NT2/D1 (cell line): ENCODE measurements at regions not wholly inside any gene's neighbourhood (a gene's known extent, or its start where the extent isn't known, plus 50 kb on each side); places are given as distances from the start of the nearest gene placed in this dataset.

Source experiments
- DNase-seq: peaks from one replicate; pipeline ENCODE4 v3.0.0-alpha.2; 2011; ENCODE audit warnings: low read depth, low spot score
- H3K27me3 ChIP-seq: 2 replicates; pipeline ENCODE4 v1.6.0; 2011; ENCODE audit warnings: mild to moderate bottlenecking; ENCODE audit not compliant: insufficient read length, insufficient read depth
- H3K36me3 ChIP-seq: 2 replicates; pipeline ENCODE4 v1.6.1; 2011; ENCODE audit warnings: mild to moderate bottlenecking, low read length, mixed read lengths; ENCODE audit not compliant: insufficient read depth, insufficient read length
- H3K4me1 ChIP-seq: 2 replicates; pipeline ENCODE4 v1.5.1; 2011; ENCODE audit not compliant: insufficient read depth, insufficient read length
- H3K4me3 ChIP-seq: 2 replicates; pipeline ENCODE4 v1.5.1; 2011; ENCODE audit warnings: low read depth; ENCODE audit not compliant: insufficient read length
- H3K9ac ChIP-seq: 2 replicates; pipeline ENCODE4 v1.6.0; 2011; ENCODE audit warnings: low read depth; ENCODE audit not compliant: insufficient read length
- H3K9me3 ChIP-seq: 2 replicates; pipeline ENCODE4 v1.5.1; 2011; ENCODE audit warnings: mild to moderate bottlenecking, low read length; ENCODE audit not compliant: insufficient read depth
- SUZ12 ChIP-seq: IDR thresholded peaks from 2 replicates; pipeline ENCODE4 v1.6.1; 2011; ENCODE audit not compliant: insufficient read length, insufficient read depth; ENCODE audit errors: extremely low read depth
- YY1 ChIP-seq: IDR thresholded peaks from 2 replicates; pipeline ENCODE4 v1.6.1; 2011; ENCODE audit not compliant: insufficient read length, insufficient read depth
- ZNF274 ChIP-seq: IDR thresholded peaks from 2 replicates; pipeline ENCODE4 v1.6.1; 2011; ENCODE audit warnings: mild to moderate bottlenecking, low read depth, low read length

- Histone ChIP-seq H3K9me3 (no peaks in the 10 kb centered on the region), H3K27me3 (peaks cover 6% of the 10 kb centered on the region), H3K4me3 (no peak overlapping the region), H3K9ac (no peak overlapping the region), H3K4me1 (peaks cover 14% of the 10 kb centered on the region), H3K36me3 (no peaks in the 10 kb centered on the region)
- DNase-seq: no peak
- TF ChIP-seq SUZ12: no peak
- TF ChIP-seq YY1: no peak
- TF ChIP-seq ZNF274: no peak
Measured at GRCh38 chr16:86384263-86384649, 126.1 kb upstream of the FOXF1 start.

GRCh38 chr16:86384980-86385379 lies 125.3 kb upstream of the FOXF1 start:
- H3K4me1 ChIP-seq: peaks cover 14% of the 10 kb centered on the region
- H3K27me3 ChIP-seq: peaks cover 6% of the 10 kb centered on the region
- H3K9ac ChIP-seq: no peak overlapping the region
- TF ChIP-seq SUZ12 (no peak), ZNF274 (no peak), YY1 (no peak)
- no peaks in the 10 kb centered on the region for H3K9me3 ChIP-seq
- H3K4me3 ChIP-seq: no peak overlapping the region
- DNase-seq: no peak
- no peaks in the 10 kb centered on the region for H3K36me3 ChIP-seq

DNA sequence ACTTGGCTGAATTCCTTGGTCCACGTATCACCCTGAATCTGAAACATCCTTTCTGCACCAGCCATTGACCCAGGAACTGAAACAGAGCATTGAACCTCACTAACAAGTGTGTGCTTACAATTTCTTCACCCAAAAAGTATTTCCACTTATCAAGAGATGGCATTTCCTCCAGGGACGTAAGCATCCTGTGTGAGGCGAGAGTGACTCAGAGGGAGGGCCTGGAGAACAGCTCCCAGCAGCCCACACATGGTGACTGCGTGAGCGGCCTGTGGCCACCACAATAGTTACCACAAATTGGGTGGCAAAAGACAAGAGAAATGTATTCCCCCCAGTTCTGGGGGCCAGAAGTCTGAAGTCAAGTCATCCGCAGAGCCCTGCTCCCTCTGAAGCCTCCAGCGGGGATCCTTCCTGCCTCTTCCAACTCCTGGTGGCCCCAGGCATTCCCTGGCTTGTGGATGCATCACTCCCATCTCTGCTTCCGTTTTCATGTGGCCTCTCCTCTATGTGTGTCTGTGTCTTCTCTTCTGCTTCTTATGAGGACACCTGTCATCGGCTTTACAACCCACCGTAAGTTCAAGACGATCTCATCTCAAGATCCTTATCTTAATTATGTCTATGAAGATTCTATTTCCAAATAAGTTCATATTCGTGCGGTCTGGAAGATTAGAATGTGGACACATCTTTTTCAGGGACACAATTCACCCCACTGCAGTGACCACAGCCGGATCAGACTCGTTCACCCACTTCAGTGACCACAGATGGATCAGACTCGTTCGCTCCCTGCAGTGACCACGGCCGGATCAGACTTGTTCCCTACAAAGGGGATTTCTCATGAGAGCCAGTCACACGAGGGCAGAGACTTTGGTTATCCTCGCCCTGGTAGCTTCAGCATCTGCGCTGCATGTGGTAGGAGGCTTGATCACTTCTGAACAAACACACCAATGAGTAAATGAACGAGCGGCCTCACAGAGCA lies 122.6 kb upstream of the FOXF1 start:
- TF ChIP-seq SUZ12: no peak
- TF ChIP-seq ZNF274: no peak
- TF ChIP-seq YY1: no peak

GRCh38 chr16:86388976-86389375 lies 121.4 kb upstream of the FOXF1 start:
- H3K9me3 ChIP-seq: no peaks in the 10 kb centered on the region
- no peak overlapping the region for H3K9ac ChIP-seq
- no peak overlapping the region for H3K4me3 ChIP-seq
- no peaks in the 10 kb centered on the region for H3K4me1 ChIP-seq
- peaks cover 3% of the 10 kb centered on the region for H3K27me3 ChIP-seq
- no peaks in the 10 kb centered on the region for H3K36me3 ChIP-seq
- no peak for DNase-seq
- TF ChIP-seq SUZ12 (no peak), ZNF274 (no peak), YY1 (no peak)

More for the DNA sequence above, 122.6 kb upstream of the FOXF1 start:
- Histone ChIP-seq H3K9me3 (no peaks in the 10 kb centered on the region), H3K27me3 (peaks cover 6% of the 10 kb centered on the region), H3K4me1 (peaks cover under 1% of the 10 kb centered on the region), H3K4me3 (no peak overlapping the region), H3K9ac (no peak overlapping the region), H3K36me3 (no peaks in the 10 kb centered on the region)
- DNase-seq: no peak

DNA sequence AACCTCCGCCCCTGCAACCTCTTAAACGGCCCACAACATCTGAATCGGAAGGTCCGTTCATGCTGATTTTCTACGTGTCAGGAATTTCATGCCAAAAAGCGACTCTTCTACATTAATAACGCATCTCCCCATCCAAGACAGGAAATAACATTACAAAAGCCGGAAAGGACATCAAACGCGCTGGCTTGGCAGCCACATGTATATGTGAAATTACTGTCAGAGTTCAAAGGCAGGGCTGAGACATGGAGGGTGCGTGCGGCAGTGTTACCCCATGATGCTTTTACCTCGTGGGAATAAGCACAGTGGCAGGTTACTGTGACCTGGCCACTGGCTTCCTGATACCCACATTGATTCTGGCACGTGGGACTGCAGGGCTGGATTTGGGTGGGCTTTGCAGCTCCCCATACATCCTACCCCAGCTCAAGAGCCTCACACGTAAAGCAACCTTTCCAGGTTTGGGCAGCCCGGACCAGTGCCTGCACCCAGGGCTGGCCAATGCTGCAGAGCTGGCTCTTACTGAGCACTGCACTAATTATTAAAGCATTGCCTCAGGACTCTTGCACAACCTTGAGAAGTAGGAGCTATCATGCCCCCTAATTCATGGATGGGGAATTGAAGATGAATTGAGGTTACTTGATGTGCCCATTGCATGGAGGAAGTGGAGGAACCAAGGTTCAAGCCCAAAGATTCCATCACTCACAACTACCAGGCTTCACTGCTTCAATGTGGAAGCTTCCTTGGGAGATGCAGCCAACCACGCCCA lies 120.6 kb upstream of the FOXF1 start:
- peaks cover 3% of the 10 kb centered on the region for H3K27me3 ChIP-seq
- H3K4me1 ChIP-seq: no peaks in the 10 kb centered on the region
- no peak for DNase-seq
- no peaks in the 10 kb centered on the region for H3K9me3 ChIP-seq
- H3K9ac ChIP-seq: no peak overlapping the region
- no peak for TF ChIP-seq YY1
- no peak for TF ChIP-seq SUZ12
- no peak for TF ChIP-seq ZNF274
- H3K4me3 ChIP-seq: no peak overlapping the region
- no peaks in the 10 kb centered on the region for H3K36me3 ChIP-seq

DNA sequence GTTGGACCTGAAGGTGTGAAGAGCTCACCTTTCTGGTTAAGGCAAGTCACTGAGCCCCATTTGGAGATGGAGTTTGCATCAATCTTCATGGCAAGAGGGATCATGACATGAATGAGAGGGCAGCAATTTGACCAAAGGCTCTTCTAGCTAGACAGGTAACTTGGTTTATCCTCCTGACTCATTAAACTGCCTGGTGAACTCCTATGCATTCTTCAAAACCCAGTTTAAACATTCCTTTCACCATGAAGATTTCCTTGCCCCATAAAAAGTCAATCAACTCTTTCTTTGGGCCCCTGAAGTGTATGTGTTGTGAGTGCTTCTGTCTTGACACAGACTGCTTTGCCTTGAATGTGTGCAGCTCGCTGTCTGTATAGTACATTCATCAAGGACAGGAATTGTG lies 120.0 kb upstream of the FOXF1 start:
- Histone ChIP-seq H3K9me3 (no peaks in the 10 kb centered on the region), H3K27me3 (peaks cover 3% of the 10 kb centered on the region), H3K4me1 (no peaks in the 10 kb centered on the region), H3K36me3 (no peaks in the 10 kb centered on the region), H3K9ac (no peak overlapping the region), H3K4me3 (no peak overlapping the region)
- no peak for TF ChIP-seq SUZ12
- no peak for TF ChIP-seq YY1
- TF ChIP-seq ZNF274: no peak
- no peak for DNase-seq

GRCh38 chr16:86391486-86391885 lies 118.8 kb upstream of the FOXF1 start:
- no peak overlapping the region for H3K4me3 ChIP-seq
- H3K9ac ChIP-seq: no peak overlapping the region
- no peak for DNase-seq
- TF ChIP-seq ZNF274 (no peak), YY1 (no peak), SUZ12 (no peak)
- no peaks in the 10 kb centered on the region for H3K4me1 ChIP-seq
- peaks cover 3% of the 10 kb centered on the region for H3K27me3 ChIP-seq
- H3K36me3 ChIP-seq: no peaks in the 10 kb centered on the region
- H3K9me3 ChIP-seq: no peaks in the 10 kb centered on the region
